ENCODE measurements at regions not wholly inside any gene's neighbourhood (a gene's known extent, or its start where the extent isn't known, plus 50 kb on each side); places are given as distances from the start of the nearest gene placed in this dataset.

DNA sequence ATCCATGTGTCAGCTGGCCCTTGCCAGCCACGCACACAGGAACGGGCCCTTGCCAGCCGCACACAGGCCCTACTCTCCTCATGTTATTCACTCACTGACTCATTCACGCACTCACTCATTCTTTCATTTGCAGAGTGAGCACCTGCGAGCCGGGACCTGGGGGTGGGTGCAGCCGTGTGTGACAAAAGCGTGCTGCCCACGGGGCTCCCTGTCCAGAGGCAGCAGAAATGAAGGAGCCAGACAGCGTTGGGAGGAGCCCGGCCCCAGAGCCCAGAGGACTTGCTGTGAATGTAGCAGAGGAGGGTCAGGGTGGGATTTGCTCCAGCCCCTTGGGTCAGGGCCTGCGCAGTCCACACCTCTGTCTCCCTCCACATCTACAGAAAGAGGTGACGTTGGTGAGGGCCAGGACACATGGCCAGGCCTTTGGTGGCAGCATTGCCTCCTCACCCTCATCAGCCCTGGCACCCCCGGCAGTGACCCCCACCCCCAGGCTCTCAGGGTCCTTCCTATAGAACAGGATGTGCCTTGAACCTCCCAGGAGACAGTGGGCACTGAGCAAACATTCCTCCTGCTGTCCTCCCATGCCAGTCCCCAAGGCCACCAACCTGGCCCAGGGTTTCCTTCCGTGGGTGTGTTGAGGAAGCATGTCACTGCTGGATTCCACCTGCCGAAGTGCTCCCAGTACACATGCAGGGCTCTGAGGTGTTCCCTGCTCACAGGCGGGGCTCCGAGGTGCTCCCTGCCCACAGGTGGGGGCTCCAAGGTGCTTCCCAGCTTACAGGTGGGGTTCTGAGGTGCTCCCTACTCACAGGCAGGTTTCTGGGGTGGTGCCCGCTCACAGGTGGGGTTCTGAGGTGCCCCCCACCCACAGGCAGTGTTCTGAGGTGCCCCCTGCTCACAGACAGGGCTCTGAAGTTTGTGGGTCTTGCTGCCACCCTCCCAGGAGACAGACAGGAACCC is 105.7 kb downstream of the HMX1 start:
- Histone ChIP-seq H3K36me3 (ENCODE audit: control insufficient read depth, insufficient read depth, low read length) (no peaks in the 10 kb centered on the region), H3K27ac (ENCODE audit: low read depth, low read length, severe bottlenecking) (no peak overlapping the region), H3K4me3 (ENCODE audit: extremely low read depth, insufficient read depth, low read length, poor library complexity, severe bottlenecking) (no peak overlapping the region), H3K4me1 (ENCODE audit: control insufficient read depth, insufficient read depth, low read length, poor library complexity, severe bottlenecking) (no peaks in the 10 kb centered on the region), H3K9me3 (ENCODE audit: control insufficient read depth, low read length) (no peaks in the 10 kb centered on the region)
- WGBS, 2 experiments (ENCODE audit: insufficient coverage in 2 of 2) = 82 to 88% methylated on average over 14 to 17 of the region's 19 CpGs

GRCh38 chr4:8765084-8765483 is 106.6 kb downstream of the HMX1 start:
- no peaks in the 10 kb centered on the region for H3K4me1 ChIP-seq (ENCODE audit: control insufficient read depth, insufficient read depth, low read length, poor library complexity, severe bottlenecking)
- WGBS, 2 experiments (ENCODE audit: insufficient coverage in 2 of 2) = 77 to 87% methylated on average over 3 to 7 of the region's 11 CpGs
- no peak overlapping the region for H3K27ac ChIP-seq (ENCODE audit: low read depth, low read length, severe bottlenecking)
- H3K4me3 ChIP-seq (ENCODE audit: extremely low read depth, insufficient read depth, low read length, poor library complexity, severe bottlenecking) = no peak overlapping the region
- no peaks in the 10 kb centered on the region for H3K9me3 ChIP-seq (ENCODE audit: control insufficient read depth, low read length)
- H3K36me3 ChIP-seq (ENCODE audit: control insufficient read depth, insufficient read depth, low read length) = no peaks in the 10 kb centered on the region

DNA sequence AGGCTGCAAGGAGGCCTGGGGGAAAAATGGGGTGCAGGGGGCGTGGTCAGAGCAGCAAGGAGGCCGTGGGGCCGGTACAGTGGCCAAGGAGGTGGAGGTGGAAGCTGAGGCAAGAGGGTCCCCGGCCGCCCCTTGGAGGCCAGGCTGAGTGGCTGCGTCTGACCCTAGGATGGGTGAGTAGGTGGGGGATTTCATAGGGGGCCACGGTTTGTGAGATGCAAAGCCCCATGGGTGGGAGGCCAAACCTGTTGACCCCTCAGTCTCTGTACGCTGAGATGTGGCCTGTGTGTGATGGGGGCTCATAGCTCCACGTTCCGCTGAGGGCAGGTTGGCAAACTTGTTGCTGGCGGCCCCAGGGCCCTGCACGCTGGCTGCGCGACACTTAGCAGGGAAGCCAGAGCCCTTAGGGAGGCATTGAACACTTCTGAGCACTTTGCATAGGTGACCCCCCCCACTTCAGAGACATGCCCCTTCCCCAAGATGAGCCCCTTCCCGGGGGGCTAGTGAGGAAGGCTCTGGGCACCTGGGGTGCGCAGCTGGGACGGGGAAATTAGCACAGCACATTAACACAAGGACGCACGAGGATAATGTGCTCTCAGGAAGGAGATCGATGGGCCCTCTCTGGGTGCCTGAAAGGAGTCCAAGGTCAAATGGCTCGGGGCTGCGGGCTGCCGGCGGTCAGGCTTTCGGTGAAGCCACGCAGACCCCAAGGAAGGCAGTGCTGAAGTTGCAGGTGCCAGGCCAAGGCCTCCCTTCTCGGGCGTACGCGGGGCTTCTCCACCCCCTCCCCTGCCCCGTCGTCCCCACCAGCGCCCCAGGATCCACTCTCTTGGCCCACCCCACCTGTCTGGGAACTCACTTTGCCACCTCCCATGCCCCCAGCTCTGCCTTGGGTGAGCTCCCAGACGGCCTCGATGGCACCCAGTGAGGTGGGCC is 107.4 kb downstream of the HMX1 start:
- Histone ChIP-seq H3K4me1 (ENCODE audit: control insufficient read depth, insufficient read depth, low read length, poor library complexity, severe bottlenecking) (no peaks in the 10 kb centered on the region), H3K9me3 (ENCODE audit: control insufficient read depth, low read length) (no peaks in the 10 kb centered on the region), H3K4me3 (ENCODE audit: extremely low read depth, insufficient read depth, low read length, poor library complexity, severe bottlenecking) (no peak overlapping the region), H3K27ac (ENCODE audit: low read depth, low read length, severe bottlenecking) (no peak overlapping the region), H3K36me3 (ENCODE audit: control insufficient read depth, insufficient read depth, low read length) (no peaks in the 10 kb centered on the region)
- WGBS, 2 experiments (ENCODE audit: insufficient coverage in 2 of 2) = 73 to 81% methylated on average over 18 to 34 of the region's 35 CpGs

- no peaks in the 10 kb centered on the region for H3K9me3 ChIP-seq (ENCODE audit: control insufficient read depth, low read length)
- H3K4me3 ChIP-seq (ENCODE audit: extremely low read depth, insufficient read depth, low read length, poor library complexity, severe bottlenecking) = no peak overlapping the region
- H3K27ac ChIP-seq (ENCODE audit: low read depth, low read length, severe bottlenecking) = no peak overlapping the region
- no peaks in the 10 kb centered on the region for H3K36me3 ChIP-seq (ENCODE audit: control insufficient read depth, insufficient read depth, low read length)
- 91 to 95% methylated on average over 20 to 21 of the region's 23 CpGs for WGBS, 2 experiments (ENCODE audit: insufficient coverage in 2 of 2)
- no peaks in the 10 kb centered on the region for H3K4me1 ChIP-seq (ENCODE audit: control insufficient read depth, insufficient read depth, low read length, poor library complexity, severe bottlenecking)
Observed at GRCh38 chr4:8762951-8763735, 108.5 kb downstream of the HMX1 start.

DNA sequence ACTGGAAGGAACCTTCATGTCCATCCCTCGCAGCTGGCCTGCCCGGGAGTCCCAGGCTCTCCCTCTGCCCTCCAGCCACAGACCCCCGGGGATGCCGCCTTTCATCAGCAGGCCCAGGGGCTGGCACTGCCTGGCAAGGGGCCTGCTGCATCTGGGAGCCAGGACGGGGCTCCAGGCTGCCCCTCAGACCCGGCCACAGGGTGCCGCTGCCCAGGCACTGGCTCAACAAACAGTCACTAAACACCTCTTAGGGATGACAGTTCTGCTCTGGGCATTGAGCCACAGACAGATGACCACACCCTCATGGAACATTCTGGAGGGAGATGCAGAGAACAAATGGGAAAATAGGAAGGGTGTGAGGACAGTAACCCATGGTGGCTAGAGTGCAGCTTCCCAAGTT is 109.3 kb downstream of the HMX1 start:
- Histone ChIP-seq H3K4me1 (ENCODE audit: control insufficient read depth, insufficient read depth, low read length, poor library complexity, severe bottlenecking) (no peaks in the 10 kb centered on the region), H3K27ac (ENCODE audit: low read depth, low read length, severe bottlenecking) (no peak overlapping the region), H3K36me3 (ENCODE audit: control insufficient read depth, insufficient read depth, low read length) (no peaks in the 10 kb centered on the region), H3K9me3 (ENCODE audit: control insufficient read depth, low read length) (no peaks in the 10 kb centered on the region), H3K4me3 (ENCODE audit: extremely low read depth, insufficient read depth, low read length, poor library complexity, severe bottlenecking) (no peak overlapping the region)
- WGBS, 2 experiments (ENCODE audit: insufficient coverage in 2 of 2) = 83 to 95% methylated on average over 4 to 5 of the region's 7 CpGs

DNA sequence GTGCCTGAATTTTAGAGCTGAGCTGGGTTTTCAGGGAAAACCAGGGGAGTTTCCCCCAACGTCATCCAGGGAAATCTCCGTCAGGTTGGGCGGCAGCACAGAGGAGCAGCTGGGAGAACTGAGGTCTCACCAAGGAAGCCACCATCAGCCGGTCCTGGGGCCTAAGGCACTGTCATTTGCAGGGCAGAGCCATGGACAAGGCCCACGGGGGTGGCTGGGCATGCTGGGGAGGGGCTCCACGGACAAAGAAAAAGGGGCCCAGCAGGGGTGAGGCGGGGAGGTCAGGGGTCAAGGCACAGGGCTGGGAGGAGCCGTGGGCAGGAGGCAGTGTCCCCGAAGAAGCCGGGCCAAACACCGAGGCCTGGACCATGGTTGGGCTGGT is 109.8 kb downstream of the HMX1 start:
- Histone ChIP-seq H3K4me1 (ENCODE audit: control insufficient read depth, insufficient read depth, low read length, poor library complexity, severe bottlenecking) (no peaks in the 10 kb centered on the region), H3K27ac (ENCODE audit: low read depth, low read length, severe bottlenecking) (no peak overlapping the region), H3K9me3 (ENCODE audit: control insufficient read depth, low read length) (no peaks in the 10 kb centered on the region), H3K4me3 (ENCODE audit: extremely low read depth, insufficient read depth, low read length, poor library complexity, severe bottlenecking) (no peak overlapping the region), H3K36me3 (ENCODE audit: control insufficient read depth, insufficient read depth, low read length) (no peaks in the 10 kb centered on the region)
- 56 to 69% methylated on average over 8 of the region's 11 CpGs for WGBS, 2 experiments (ENCODE audit: insufficient coverage in 2 of 2)

DNA sequence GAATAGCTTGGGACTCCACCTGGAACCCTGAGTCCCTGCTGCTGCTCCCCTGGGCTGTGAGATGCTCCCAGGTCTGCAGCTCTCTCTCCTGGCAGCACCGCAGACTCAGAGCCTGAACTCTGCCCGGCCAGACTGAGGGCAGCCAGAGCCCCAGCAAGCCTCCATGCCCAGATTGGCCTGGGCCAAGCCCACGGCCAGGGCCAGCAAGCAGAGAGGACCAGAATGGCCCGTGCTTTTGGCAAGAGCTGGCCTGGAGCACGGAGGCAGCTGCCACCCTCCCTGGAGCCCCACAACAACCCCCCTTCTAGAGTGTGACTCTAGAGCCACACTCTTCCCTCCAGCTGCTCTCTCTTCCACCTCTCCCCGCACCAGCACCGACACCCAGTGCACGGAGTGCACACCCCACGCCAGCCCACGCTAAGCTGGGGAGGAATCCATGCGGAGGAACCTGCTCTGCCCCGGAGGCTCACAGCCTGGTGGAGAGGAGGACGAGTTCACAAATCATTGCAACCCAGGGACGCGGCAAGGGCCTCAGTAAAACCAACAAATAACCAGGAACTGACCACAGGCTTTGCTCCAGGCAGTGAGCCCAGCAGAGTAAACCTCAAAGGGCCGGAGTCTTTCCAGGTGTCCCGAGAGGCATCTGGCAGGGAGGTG is 110.3 kb downstream of the HMX1 start:
- 87 to 88% methylated on average over 12 to 15 of the region's 17 CpGs for WGBS, 2 experiments (ENCODE audit: insufficient coverage in 2 of 2)
- H3K27ac ChIP-seq (ENCODE audit: low read depth, low read length, severe bottlenecking) = no peak overlapping the region
- H3K4me3 ChIP-seq (ENCODE audit: extremely low read depth, insufficient read depth, low read length, poor library complexity, severe bottlenecking) = no peak overlapping the region
- no peaks in the 10 kb centered on the region for H3K9me3 ChIP-seq (ENCODE audit: control insufficient read depth, low read length)
- no peaks in the 10 kb centered on the region for H3K4me1 ChIP-seq (ENCODE audit: control insufficient read depth, insufficient read depth, low read length, poor library complexity, severe bottlenecking)
- H3K36me3 ChIP-seq (ENCODE audit: control insufficient read depth, insufficient read depth, low read length) = no peaks in the 10 kb centered on the region

DNA sequence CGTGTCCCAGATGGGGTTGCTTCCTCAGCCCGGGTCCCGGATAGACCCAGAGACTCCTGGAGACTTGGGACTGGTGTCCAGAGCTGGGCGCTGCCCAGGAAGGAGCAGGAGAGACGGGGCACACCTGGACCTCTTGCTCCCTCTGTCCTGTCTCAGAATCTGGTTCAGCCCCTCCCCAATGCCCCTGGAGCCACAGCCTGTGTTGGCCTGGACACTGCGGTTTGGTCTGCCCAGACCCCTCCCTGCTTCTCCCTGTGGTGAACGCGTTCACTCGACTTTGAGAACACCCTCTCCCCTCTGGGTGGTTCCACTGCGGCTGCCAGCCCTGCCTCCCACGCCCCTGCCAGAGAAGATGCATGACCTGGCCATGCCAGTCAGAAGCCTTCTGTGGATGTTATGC is 111.1 kb downstream of the HMX1 start:
- H3K4me1 ChIP-seq (ENCODE audit: control insufficient read depth, insufficient read depth, low read length, poor library complexity, severe bottlenecking) = no peaks in the 10 kb centered on the region
- H3K9me3 ChIP-seq (ENCODE audit: control insufficient read depth, low read length) = no peaks in the 10 kb centered on the region
- H3K4me3 ChIP-seq (ENCODE audit: extremely low read depth, insufficient read depth, low read length, poor library complexity, severe bottlenecking) = no peak overlapping the region
- no peak overlapping the region for H3K27ac ChIP-seq (ENCODE audit: low read depth, low read length, severe bottlenecking)
- no peaks in the 10 kb centered on the region for H3K36me3 ChIP-seq (ENCODE audit: control insufficient read depth, insufficient read depth, low read length)
- WGBS, 2 experiments (ENCODE audit: insufficient coverage in 2 of 2) = 75 to 81% methylated on average over 5 to 11 of the region's 11 CpGs

- no peaks in the 10 kb centered on the region for H3K4me1 ChIP-seq (ENCODE audit: control insufficient read depth, insufficient read depth, low read length, poor library complexity, severe bottlenecking)
- 89 to 91% methylated on average over 18 of the region's 19 CpGs for WGBS, 2 experiments (ENCODE audit: insufficient coverage in 2 of 2)
Observed at GRCh38 chr4:8759987-8760386, 111.7 kb downstream of the HMX1 start.

GRCh38 chr4:8756816-8757215 is 114.8 kb downstream of the HMX1 start:
- Histone ChIP-seq H3K27ac (ENCODE audit: low read depth, low read length, severe bottlenecking) (no peak overlapping the region), H3K4me1 (ENCODE audit: control insufficient read depth, insufficient read depth, low read length, poor library complexity, severe bottlenecking) (no peaks in the 10 kb centered on the region), H3K36me3 (ENCODE audit: control insufficient read depth, insufficient read depth, low read length) (no peaks in the 10 kb centered on the region), H3K9me3 (ENCODE audit: control insufficient read depth, low read length) (peaks cover 5% of the 10 kb centered on the region), H3K4me3 (ENCODE audit: extremely low read depth, insufficient read depth, low read length, poor library complexity, severe bottlenecking) (no peak overlapping the region)
- 35 to 46% methylated on average over 4 to 5 of the region's 8 CpGs for WGBS, 2 experiments (ENCODE audit: insufficient coverage in 2 of 2)

More at GRCh38 chr4:8759987-8760386, 111.7 kb downstream of the HMX1 start:
- H3K36me3 ChIP-seq (ENCODE audit: control insufficient read depth, insufficient read depth, low read length) = no peaks in the 10 kb centered on the region
- H3K27ac ChIP-seq (ENCODE audit: low read depth, low read length, severe bottlenecking) = no peak overlapping the region
- H3K9me3 ChIP-seq (ENCODE audit: control insufficient read depth, low read length) = no peaks in the 10 kb centered on the region
- no peak overlapping the region for H3K4me3 ChIP-seq (ENCODE audit: extremely low read depth, insufficient read depth, low read length, poor library complexity, severe bottlenecking)
